ENCODE measurements at regions not wholly inside any gene's neighbourhood (a gene's known extent, or its start where the extent isn't known, plus 50 kb on each side); places are given as distances from the start of the nearest gene placed in this dataset.
"Not testable (repeated sequence)": the region's sequence is repeated elsewhere in the genome, so short reads cannot be mapped to it uniquely, and the experiment has no call there.

GRCh38 chr1:192476802-192477298 is 98.7 kb upstream of the RGS1 start:
- no peak for DNase-seq (ENCODE audit: low read depth in 2 of 2)

- DNase-seq (ENCODE audit: low read depth in 2 of 2) = no peak
Measured at GRCh38 chr1:192477630-192478029, 97.9 kb upstream of the RGS1 start.

GRCh38 chr1:192485692-192486436 is 89.7 kb upstream of the RGS1 start:
- DNase-seq (ENCODE audit: low read depth in 2 of 2) = no peak

GRCh38 chr1:192488058-192488457 is 87.5 kb upstream of the RGS1 start:
- no peak for DNase-seq (ENCODE audit: low read depth in 2 of 2)

- DNase-seq (ENCODE audit: low read depth in 2 of 2) = no peak
Measured at GRCh38 chr1:192489047-192489446, 86.5 kb upstream of the RGS1 start.

GRCh38 chr1:192489748-192490147 is 85.8 kb upstream of the RGS1 start:
- no peak for DNase-seq (ENCODE audit: low read depth in 2 of 2)

- DNase-seq (ENCODE audit: low read depth in 2 of 2) = no peak
Measured at GRCh38 chr1:192491804-192492554, 83.6 kb upstream of the RGS1 start.

- DNase-seq (ENCODE audit: low read depth in 2 of 2) = no peak
Measured at GRCh38 chr1:192493584-192493983, 82.0 kb upstream of the RGS1 start.

GRCh38 chr1:192496369-192497056 is 79.1 kb upstream of the RGS1 start:
- no peak for DNase-seq (ENCODE audit: low read depth in 2 of 2)

GRCh38 chr1:192497214-192497794 is 78.3 kb upstream of the RGS1 start:
- DNase-seq (ENCODE audit: low read depth in 2 of 2) = no peak

- DNase-seq (ENCODE audit: low read depth in 2 of 2) = not testable (repeated sequence)
Measured at GRCh38 chr1:192498092-192498491, 77.5 kb upstream of the RGS1 start.

- DNase-seq (ENCODE audit: low read depth in 2 of 2) = not testable (repeated sequence)
Measured at GRCh38 chr1:192499061-192499581, 76.5 kb upstream of the RGS1 start.

- DNase-seq (ENCODE audit: low read depth in 2 of 2) = not testable (repeated sequence)
Measured at GRCh38 chr1:192500541-192500940, 75.0 kb upstream of the RGS1 start.

- DNase-seq (ENCODE audit: low read depth in 2 of 2) = no peak
Measured at GRCh38 chr1:192506741-192507155, 68.8 kb upstream of the RGS1 start.

GRCh38 chr1:192512426-192513162 is 63.0 kb upstream of the RGS1 start:
- no peak for DNase-seq (ENCODE audit: low read depth in 2 of 2)

GRCh38 chr1:192513196-192513595 is 62.4 kb upstream of the RGS1 start:
- DNase-seq (ENCODE audit: low read depth in 2 of 2) = no peak

GRCh38 chr1:192513697-192514096 is 61.9 kb upstream of the RGS1 start:
- DNase-seq (ENCODE audit: low read depth in 2 of 2) = no peak

GRCh38 chr1:192516776-192517297 is 58.7 kb upstream of the RGS1 start:
- peak in 1 of 2 donors; percentile 11 for DNase-seq (ENCODE audit: low read depth in 2 of 2)

- not testable (repeated sequence) for DNase-seq (ENCODE audit: low read depth in 2 of 2)
Measured at GRCh38 chr1:192517716-192518355, 57.7 kb upstream of the RGS1 start.

- no peak for DNase-seq (ENCODE audit: low read depth in 2 of 2)
Measured at GRCh38 chr1:192518700-192519099, 56.9 kb upstream of the RGS1 start.

Data from stimulated activated CD8-positive, alpha-beta memory T cell treated with anti-CD3 and anti-CD28 coated beads, Interleukin-2, amount 100 ng/mL, for 48 hours (primary cell).